HG03025 (cell line): ENCODE measurements at regions not wholly inside any gene's neighbourhood (a gene's known extent, or its start where the extent isn't known, plus 50 kb on each side); places are given as distances from the start of the nearest gene placed in this dataset.
"Not testable (repeated sequence)": the region's sequence is repeated elsewhere in the genome, so short reads cannot be mapped to it uniquely, and the experiment has no call there.

Source experiments
- ATAC-seq: cut with Tn5 transposase; IDR thresholded peaks from one replicate; pipeline ENCODE4 v1.9.1; 2021; ENCODE audit warnings: mild to moderate bottlenecking, moderate library complexity; ENCODE audit not compliant: unreplicated experiment, low FRiP score

- no peak for ATAC-seq
These were observed 147.7 kb upstream of the SATB1 start for GRCh38 chr3:18572809-18573208.

- ATAC-seq = no peak
These were observed 142.2 kb upstream of the SATB1 start for GRCh38 chr3:18567293-18567692.

- no peak for ATAC-seq
These were observed 137.4 kb upstream of the SATB1 start for GRCh38 chr3:18562364-18563154.

GRCh38 chr3:18559331-18559842 lies 134.2 kb upstream of the SATB1 start:
- no peak for ATAC-seq

DNA sequence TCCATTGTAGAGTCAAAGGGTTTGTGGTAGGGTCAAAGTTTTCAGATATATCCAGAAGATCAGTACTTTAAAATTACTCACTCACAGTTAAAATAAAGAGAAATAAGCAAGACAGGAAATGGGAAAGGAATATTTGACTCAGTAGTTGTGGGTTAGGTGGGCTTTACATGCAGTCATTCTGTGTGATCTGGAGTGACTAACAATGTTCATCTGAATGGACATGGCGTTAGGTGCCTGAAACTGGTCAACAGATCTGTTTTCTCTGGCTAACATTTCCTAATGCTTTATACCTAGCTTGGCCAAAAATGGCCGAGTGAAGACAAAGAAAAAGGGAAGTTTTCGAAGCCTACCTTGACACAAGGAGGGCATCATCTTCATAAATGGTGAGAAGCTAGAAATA lies 133.4 kb upstream of the SATB1 start:
- ATAC-seq = no peak

GRCh38 chr3:18557216-18557615 lies 132.1 kb upstream of the SATB1 start:
- ATAC-seq = no peak

GRCh38 chr3:18556503-18557135 lies 131.5 kb upstream of the SATB1 start:
- peak; percentile 51 for ATAC-seq

- no peak for ATAC-seq
These were observed 130.9 kb upstream of the SATB1 start for GRCh38 chr3:18556001-18556408.

DNA sequence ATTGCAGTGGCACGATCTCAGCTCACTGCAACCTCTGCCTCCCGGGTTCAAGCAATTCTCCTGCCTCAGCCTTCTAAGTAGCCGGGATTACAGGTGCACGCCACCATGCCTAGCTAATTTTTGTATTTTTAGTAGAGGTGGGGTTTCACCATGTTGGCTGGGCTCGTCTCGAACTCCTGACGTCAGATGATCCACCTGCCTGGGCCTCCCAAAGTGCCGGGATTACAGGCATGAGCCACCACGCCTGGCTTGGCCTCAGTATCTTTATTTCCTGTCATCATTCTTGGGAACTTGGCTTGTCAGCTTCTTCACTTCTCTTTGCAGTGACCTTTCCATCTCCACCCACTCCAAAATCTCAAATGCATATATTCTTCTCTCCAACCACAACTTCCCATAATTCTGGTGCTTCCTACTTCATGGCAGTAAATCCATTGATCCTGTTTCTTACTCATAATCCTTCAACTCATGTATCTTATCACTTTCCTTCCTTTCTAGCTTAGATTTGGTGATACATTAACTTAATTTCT lies 127.5 kb upstream of the SATB1 start:
- not testable (repeated sequence) for ATAC-seq

GRCh38 chr3:18546632-18547031 lies 121.5 kb upstream of the SATB1 start:
- no peak for ATAC-seq

DNA sequence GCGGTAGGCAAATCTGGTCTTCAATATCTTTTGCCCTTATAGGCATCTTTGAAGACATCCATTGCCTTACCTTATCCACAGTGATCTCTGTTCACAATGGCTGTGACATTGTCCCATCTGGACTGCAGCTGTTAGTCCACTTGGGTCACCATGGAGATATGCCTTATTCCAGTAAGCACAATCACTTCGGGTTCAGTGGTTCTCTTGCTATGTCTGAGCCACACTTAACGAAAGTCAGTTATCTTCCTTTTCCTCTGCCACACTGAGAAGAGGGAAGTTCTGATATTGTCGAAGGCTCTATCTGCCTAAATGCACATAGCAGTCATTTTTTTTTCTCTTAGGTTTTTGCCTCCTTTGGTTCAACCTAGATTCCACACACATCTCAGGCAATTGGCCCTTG lies 119.0 kb upstream of the SATB1 start:
- ATAC-seq = no peak

- ATAC-seq = no peak
These were observed 113.5 kb upstream of the SATB1 start for GRCh38 chr3:18538463-18539230.

GRCh38 chr3:18533039-18533438 lies 107.9 kb upstream of the SATB1 start:
- no peak for ATAC-seq

DNA sequence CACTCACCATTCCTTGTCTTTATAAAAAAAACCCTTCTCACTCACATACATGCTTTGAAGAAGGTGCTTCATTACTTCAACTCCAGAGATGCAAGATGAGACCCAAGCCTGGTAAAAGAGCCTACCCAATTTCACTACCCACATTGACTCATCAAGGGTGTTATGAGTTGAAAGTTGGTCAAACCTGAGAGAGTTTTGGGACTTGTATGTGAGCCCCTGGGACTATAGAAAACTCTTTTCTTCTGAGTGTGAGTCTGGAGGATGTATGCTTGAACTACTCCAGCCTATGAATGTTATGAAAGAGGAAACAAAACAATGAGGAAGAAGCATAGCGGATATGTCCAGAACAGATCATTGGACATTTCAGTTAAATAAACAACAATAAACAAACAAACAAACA lies 106.5 kb upstream of the SATB1 start:
- peak; percentile 53 for ATAC-seq

GRCh38 chr3:18529631-18530030 lies 104.5 kb upstream of the SATB1 start:
- no peak for ATAC-seq

- no peak for ATAC-seq
These were observed 102.6 kb upstream of the SATB1 start for GRCh38 chr3:18527691-18528090.

GRCh38 chr3:18526667-18527066 lies 101.5 kb upstream of the SATB1 start:
- ATAC-seq = no peak

GRCh38 chr3:18516170-18516569 lies 91.0 kb upstream of the SATB1 start:
- ATAC-seq = not testable (repeated sequence)

GRCh38 chr3:18513091-18513490 lies 88.0 kb upstream of the SATB1 start:
- no peak for ATAC-seq

- no peak for ATAC-seq
These were observed 86.9 kb upstream of the SATB1 start for GRCh38 chr3:18512007-18512406.

GRCh38 chr3:18510947-18511346 lies 85.8 kb upstream of the SATB1 start:
- ATAC-seq = no peak
